ENCODE measurements at regions not wholly inside any gene's neighbourhood (a gene's known extent, or its start where the extent isn't known, plus 50 kb on each side); places are given as distances from the start of the nearest gene placed in this dataset.
A peak's percentile ranks its signal among the peaks of the same experiment; 100 is the strongest.
"Not testable (repeated sequence)": the region's sequence is repeated elsewhere in the genome, so short reads cannot be mapped to it uniquely, and the experiment has no call there.

- Histone ChIP-seq H3K4me3 (no peak overlapping the region), H3K9me3 (ENCODE audit: low read depth, low read length) (no peaks in the 10 kb centered on the region), H3K9ac (ENCODE audit: insufficient read length) (no peak overlapping the region), H3K36me3 (ENCODE audit: insufficient read depth, low read length) (no peaks in the 10 kb centered on the region), H3K27ac (no peak overlapping the region)
- TF ChIP-seq EZH2 (IDR thresholded peaks at IDR 0.05) (no peak), FOXP2 (optimal IDR thresholded peaks at IDR 0.05; ENCODE audit: control extremely low read depth, extremely low read length, insufficient read depth) (no peak), POLR2AphosphoS5 (IDR thresholded peaks at IDR 0.05; ENCODE audit: borderline replicate concordance, low read depth, low read length) (no peak)
- DNase-seq (ENCODE audit: low read depth, low spot score) = no peak
These were observed 173.0 kb upstream of the FERMT1 start for GRCh38 chr20:6295867-6296256.

DNA sequence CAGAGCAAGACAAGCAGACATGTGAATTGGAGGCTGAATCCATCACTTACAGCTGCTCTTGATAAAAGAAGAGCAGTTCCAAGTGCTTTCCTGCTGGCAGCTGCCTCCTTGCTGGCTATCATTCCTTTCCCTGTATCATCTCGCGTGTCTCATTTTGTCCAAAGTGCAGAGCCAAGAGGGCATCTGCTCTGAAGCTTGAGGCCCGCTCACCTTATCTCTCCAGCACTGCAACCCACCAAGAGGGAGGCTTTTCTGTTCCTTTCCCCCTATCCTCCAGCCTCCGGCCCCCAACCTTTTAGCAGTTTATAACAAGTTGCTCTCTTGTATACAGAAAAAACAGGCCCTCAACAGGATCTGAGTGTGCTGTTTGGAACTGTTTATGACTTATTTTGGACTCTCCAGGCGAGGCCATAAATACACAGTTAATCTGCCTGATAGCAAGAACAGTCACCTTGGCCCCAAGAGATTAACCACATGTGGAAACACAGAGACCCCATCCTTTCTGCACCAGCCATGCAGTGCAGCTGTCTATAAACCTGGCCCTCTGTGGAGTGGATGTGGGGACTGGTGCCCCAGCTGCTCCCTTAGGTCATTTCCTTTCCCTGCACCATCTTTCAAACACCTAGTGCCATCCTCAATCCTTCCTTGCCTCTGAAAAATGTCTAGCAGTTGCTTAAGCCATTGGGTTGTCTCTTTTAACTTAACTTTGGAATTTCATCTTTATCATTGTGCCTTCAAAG lies 172.5 kb upstream of the FERMT1 start:
- H3K4me3 ChIP-seq = no peak overlapping the region
- no peaks in the 10 kb centered on the region for H3K9me3 ChIP-seq (ENCODE audit: low read depth, low read length)
- H3K27ac ChIP-seq = no peak overlapping the region
- no peaks in the 10 kb centered on the region for H3K36me3 ChIP-seq (ENCODE audit: insufficient read depth, low read length)
- DNase-seq (ENCODE audit: low read depth, low spot score) = no peak
- TF ChIP-seq POLR2AphosphoS5 (IDR thresholded peaks at IDR 0.05; ENCODE audit: borderline replicate concordance, low read depth, low read length) (no peak), EZH2 (IDR thresholded peaks at IDR 0.05) (no peak), FOXP2 (optimal IDR thresholded peaks at IDR 0.05; ENCODE audit: control extremely low read depth, extremely low read length, insufficient read depth) (no peak)
- H3K9ac ChIP-seq (ENCODE audit: insufficient read length) = no peak overlapping the region

- Histone ChIP-seq H3K27ac (no peak overlapping the region), H3K36me3 (ENCODE audit: insufficient read depth, low read length) (no peaks in the 10 kb centered on the region), H3K9ac (ENCODE audit: insufficient read length) (no peak overlapping the region), H3K4me3 (no peak overlapping the region), H3K9me3 (ENCODE audit: low read depth, low read length) (peaks cover 3% of the 10 kb centered on the region; the same call in 1 of the 2 replicates)
- TF ChIP-seq POLR2AphosphoS5 (IDR thresholded peaks at IDR 0.05; ENCODE audit: borderline replicate concordance, low read depth, low read length) = no peak
- TF ChIP-seq EZH2 (IDR thresholded peaks at IDR 0.05) = no peak
- no peak for TF ChIP-seq FOXP2 (optimal IDR thresholded peaks at IDR 0.05; ENCODE audit: control extremely low read depth, extremely low read length, insufficient read depth)
- DNase-seq (ENCODE audit: low read depth, low spot score) = no peak
These were observed 164.6 kb upstream of the FERMT1 start for GRCh38 chr20:6287471-6287870.

GRCh38 chr20:6282642-6283041 lies 159.8 kb upstream of the FERMT1 start:
- TF ChIP-seq POLR2AphosphoS5 (IDR thresholded peaks at IDR 0.05; ENCODE audit: borderline replicate concordance, low read depth, low read length) (no peak), FOXP2 (optimal IDR thresholded peaks at IDR 0.05; ENCODE audit: control extremely low read depth, extremely low read length, insufficient read depth) (no peak), EZH2 (IDR thresholded peaks at IDR 0.05) (no peak)

GRCh38 chr20:6277661-6278240 lies 154.9 kb upstream of the FERMT1 start:
- Histone ChIP-seq H3K9me3 (ENCODE audit: low read depth, low read length) (no peaks in the 10 kb centered on the region; the same call in 1 of the 2 replicates), H3K4me3 (no peak overlapping the region), H3K27ac (no peak overlapping the region), H3K36me3 (ENCODE audit: insufficient read depth, low read length) (no peaks in the 10 kb centered on the region), H3K9ac (ENCODE audit: insufficient read length) (no peak overlapping the region)
- no peak for DNase-seq (ENCODE audit: low read depth, low spot score)
- TF ChIP-seq POLR2AphosphoS5 (IDR thresholded peaks at IDR 0.05; ENCODE audit: borderline replicate concordance, low read depth, low read length) = no peak
- no peak for TF ChIP-seq FOXP2 (optimal IDR thresholded peaks at IDR 0.05; ENCODE audit: control extremely low read depth, extremely low read length, insufficient read depth)
- no peak for TF ChIP-seq EZH2 (IDR thresholded peaks at IDR 0.05)

More at GRCh38 chr20:6282642-6283041, 159.8 kb upstream of the FERMT1 start:
- DNase-seq (ENCODE audit: low read depth, low spot score) = no peak
- Histone ChIP-seq H3K9me3 (ENCODE audit: low read depth, low read length) (no peaks in the 10 kb centered on the region; the same call in 1 of the 2 replicates), H3K4me3 (no peak overlapping the region), H3K36me3 (ENCODE audit: insufficient read depth, low read length) (no peaks in the 10 kb centered on the region), H3K9ac (ENCODE audit: insufficient read length) (no peak overlapping the region), H3K27ac (no peak overlapping the region)

DNA sequence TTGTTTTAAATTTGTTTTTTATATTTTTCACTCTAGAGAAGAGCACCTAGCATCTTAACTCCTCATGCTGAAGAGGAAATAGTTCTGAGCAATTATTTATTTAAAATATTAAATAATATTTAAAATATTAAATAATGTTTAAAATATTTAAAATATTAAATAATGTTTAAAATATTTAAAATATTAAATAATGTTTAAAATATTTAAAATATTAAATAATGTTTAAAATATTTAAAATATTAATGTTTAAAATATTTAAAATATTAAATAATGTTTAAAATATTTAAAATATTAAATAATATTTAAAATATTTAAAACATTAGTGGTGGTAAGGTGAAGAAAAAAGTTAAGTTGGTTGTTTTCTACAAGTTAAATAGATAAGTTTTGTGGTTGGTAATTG lies 147.6 kb upstream of the FERMT1 start:
- not testable (repeated sequence) for DNase-seq (ENCODE audit: low read depth, low spot score); H3K9ac ChIP-seq (ENCODE audit: insufficient read length); H3K27ac ChIP-seq; H3K36me3 ChIP-seq (ENCODE audit: insufficient read depth, low read length); H3K9me3 ChIP-seq (ENCODE audit: low read depth, low read length); H3K4me3 ChIP-seq

DNA sequence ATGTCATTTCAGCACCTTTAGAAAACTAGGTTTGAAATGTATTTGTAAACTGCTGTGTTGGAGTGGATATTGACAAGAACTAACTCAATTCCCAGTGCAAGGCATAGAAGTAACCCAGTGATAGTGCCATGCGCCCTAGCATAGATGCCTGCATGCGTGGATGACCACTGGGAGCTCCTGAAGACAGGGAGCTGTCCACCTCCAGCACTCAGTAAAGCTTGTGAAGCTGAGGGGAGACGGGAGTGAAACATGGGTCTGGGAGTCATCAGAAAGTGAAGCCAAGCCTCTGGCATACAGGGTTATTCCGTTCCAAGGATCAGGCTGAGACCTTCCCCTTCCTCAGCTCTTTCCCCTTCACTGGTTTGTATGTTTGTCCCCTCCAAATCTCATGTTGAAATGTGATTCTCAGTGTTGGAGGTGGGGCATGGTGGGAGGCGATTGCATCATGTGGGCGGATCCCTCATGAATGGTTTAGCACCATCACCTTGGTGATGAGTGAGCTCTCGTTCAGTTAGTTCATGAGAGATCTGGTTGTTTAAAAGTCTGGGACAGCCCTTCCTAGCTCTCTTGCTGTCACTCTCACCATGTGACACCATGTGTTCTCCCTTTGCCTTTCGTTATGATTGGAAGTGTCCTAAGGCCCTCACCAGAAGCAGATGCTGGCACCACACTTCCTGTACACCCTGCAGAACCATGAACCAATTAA lies 146.5 kb upstream of the FERMT1 start:
- no peaks in the 10 kb centered on the region for H3K36me3 ChIP-seq (ENCODE audit: insufficient read depth, low read length)
- peak overlapping the region; percentile 7 for H3K9ac ChIP-seq (ENCODE audit: insufficient read length)
- peak overlapping the region; percentile 37 for H3K27ac ChIP-seq
- TF ChIP-seq EZH2 (IDR thresholded peaks at IDR 0.05) (no peak), POLR2AphosphoS5 (IDR thresholded peaks at IDR 0.05; ENCODE audit: borderline replicate concordance, low read depth, low read length) (no peak), FOXP2 (optimal IDR thresholded peaks at IDR 0.05; ENCODE audit: control extremely low read depth, extremely low read length, insufficient read depth) (no peak)
- DNase-seq (ENCODE audit: low read depth, low spot score) = no peak
- no peaks in the 10 kb centered on the region for H3K9me3 ChIP-seq (ENCODE audit: low read depth, low read length)
- peak overlapping the region; percentile 27 for H3K4me3 ChIP-seq

GRCh38 chr20:6265204-6265904 lies 142.5 kb upstream of the FERMT1 start:
- Histone ChIP-seq H3K36me3 (ENCODE audit: insufficient read depth, low read length) (no peaks in the 10 kb centered on the region), H3K4me3 (peak overlapping the region; percentile 72)
- DNase-seq (ENCODE audit: low read depth, low spot score) = peak; percentile 61

More at GRCh38 chr20:6265204-6265904, 142.5 kb upstream of the FERMT1 start:
- Histone ChIP-seq H3K9me3 (ENCODE audit: low read depth, low read length) (no peaks in the 10 kb centered on the region), H3K9ac (ENCODE audit: insufficient read length) (peak overlapping the region; percentile 76), H3K27ac (peak overlapping the region; percentile 63)
- TF ChIP-seq POLR2AphosphoS5 (IDR thresholded peaks at IDR 0.05; ENCODE audit: borderline replicate concordance, low read depth, low read length) (no peak), EZH2 (IDR thresholded peaks at IDR 0.05) (no peak), FOXP2 (optimal IDR thresholded peaks at IDR 0.05; ENCODE audit: control extremely low read depth, extremely low read length, insufficient read depth) (no peak)
